Heart right ventricle (tissue), 16 donors: ENCODE measurements at regions not wholly inside any gene's neighbourhood (a gene's known extent, or its start where the extent isn't known, plus 50 kb on each side); places are given as distances from the start of the nearest gene placed in this dataset.
"Not testable (repeated sequence)": the region's sequence is repeated elsewhere in the genome, so short reads cannot be mapped to it uniquely, and the experiment has no call there.

Experiments used
- ATAC-seq, 8 donors: fragments of 200-7000 bp; cut with Tn5 transposase; one replicate each; pipeline ENCODE4 v1.9.1; 2020; ENCODE audit warnings: mild to moderate bottlenecking in 8 of 8, moderate library complexity in 8 of 8, moderate number of reproducible peaks in 1 of 8
- DNase-seq, 2 donors: peaks; one replicate each; pipeline ENCODE4 v3.0.0-alpha.2; 2020
- H3K27ac ChIP-seq, 10 donors: fragments of 200-600 bp; sonication (generic) in 2 of 10; one replicate each; pipeline versions ENCODE4 v1.5.0 to v1.8.0; 2020 to 2022; ENCODE audit warnings: mild to moderate bottlenecking in 3 of 10
- H3K27me3 ChIP-seq, 7 donors: fragments of 200-600 bp; one replicate each; pipeline ENCODE4 v1.8.0; 2021 to 2022; ENCODE audit warnings: mild to moderate bottlenecking in 2 of 7
- H3K36me3 ChIP-seq, 9 donors: fragments of 200-600 bp; sonication (generic) in 1 of 9; one replicate each; pipeline versions ENCODE4 v1.5.0 to v1.8.0; 2020 to 2022; ENCODE audit warnings: mild to moderate bottlenecking in 2 of 9
- H3K4me1 ChIP-seq, 9 donors: fragments of 200-600 bp; sonication (generic) in 1 of 9; one replicate each; pipeline versions ENCODE4 v1.5.0 to v1.8.0; 2020 to 2022; ENCODE audit warnings: mild to moderate bottlenecking in 4 of 9
- H3K4me3 ChIP-seq, 10 donors: fragments of 200-600 bp; sonication (generic) in 2 of 10; one replicate each; pipeline versions ENCODE4 v1.5.0 to v1.8.0; 2020 to 2022; ENCODE audit warnings: mild to moderate bottlenecking in 7 of 10, moderate library complexity in 2 of 10
- H3K9me3 ChIP-seq, 11 donors: fragments of 200-600 bp in 10 of 11; sonication (generic) in 2 of 11; one replicate each; pipeline versions ENCODE4 v1.5.0 to v1.8.0; 2013 to 2022; ENCODE audit warnings: mild to moderate bottlenecking in 2 of 11, control low read depth in 1 of 11, moderate library complexity in 1 of 11
- CTCF ChIP-seq, 9 donors: fragments of 200-600 bp; sonication (generic) in 2 of 9; IDR thresholded peaks; one replicate each; pipeline versions ENCODE4 v1.5.0 to v1.8.0; 2021 to 2022; ENCODE audit warnings: antibody characterized with exemption in 9 of 9, mild to moderate bottlenecking in 5 of 9, moderate library complexity in 1 of 9
- whole genome bisulfite sequencing, 2 donors: extraction: QIAGEN DNeasy Blood & Tissue Kit; methylation state at CpG; one replicate each; pipeline ENCODE4 v1.1.7; 2013; ENCODE audit warnings: inconsistent platforms in 1 of 2; 5-methylcytosine and 5-hydroxymethylcytosine counted together
- intact Hi-C, 10 donors: fragments of 100-400 bp; cut with DNase I; formaldehyde crosslinking; loops; one replicate each; pipeline versions ENCODE4 v1.11.1 to v1.14.2; 2022
- donor health status: Arrhythmogenic right ventricular cardiomyopathy.
- donor health status: ischemic (EF 13 %, LVEDD 7.1; RV severe dilation, severe dysfunction).
- donor health status: healthy with polysubstance abuse.
- donor health status: DM: no; HTN: yes; CAD: no.
- donor health status: DM: no; HTN: no; CAD: no.
- donor health status: ischemic (EF 25% LVEDD 6.9; RV normal size, moderate dysfunction).
- donor health status: ischemic (EF 25% LVEDD 5.7; RV mildly dilated, moderate dysfunction).
- donor health status: healthy.
- donor health status: DM: yes; HTN: yes; CAD: no.
- donor health status: Ischemic cardiomyopathy.
- donor health status: ischemic (EF 35%, LVEDD 5.7; RV mildly dilated, moderate dysfunction).
- donor health status: nonischemic (EF 11% LVEDD 7.7; RV severe dilation, severe dysfunction).
- donor health status: DM: yes; HTN: yes; CAD: no.
- donor health status: PGD.
- donor health status: ischemic (EF 29% LVEDD 5.4; RV normal size, mild dysfunction).
- donor health status: nonischemic (EF 23%, LVEDD 6.1; RV moderate dilation, normal function).

GRCh38 chr3:96347289-96347688 is 467.1 kb upstream of the EPHA6 start:
- no peak for ATAC-seq
- 70 to 73% methylated on average over 3 of the region's 3 CpGs for WGBS, 2 donors
- no peak overlapping the region for H3K27ac ChIP-seq
- no peaks in the 10 kb centered on the region for H3K36me3 ChIP-seq
- no peak for TF ChIP-seq CTCF (IDR thresholded peaks at IDR 0.05)
- no peak for DNase-seq
- no peaks in the 10 kb centered on the region for H3K4me1 ChIP-seq
- no peaks in the 10 kb centered on the region for H3K27me3 ChIP-seq
- H3K9me3 ChIP-seq: no peaks in the 10 kb centered on the region
- intact Hi-C loops: no loop called here
- H3K4me3 ChIP-seq: no peak overlapping the region

GRCh38 chr3:96351598-96351997 is 462.8 kb upstream of the EPHA6 start:
- H3K27ac ChIP-seq, ATAC-seq, H3K27me3 ChIP-seq, H3K4me1 ChIP-seq, intact Hi-C loops, DNase-seq, H3K9me3 ChIP-seq, H3K4me3 ChIP-seq, H3K36me3 ChIP-seq: not testable (repeated sequence)

- Histone ChIP-seq H3K36me3 (no peaks in the 10 kb centered on the region), H3K27ac (no peak overlapping the region), H3K9me3 (peaks cover 0 to 12% (median 0%) of the 10 kb centered on the region in 11 donors), H3K27me3 (no peaks in the 10 kb centered on the region), H3K4me3 (no peak overlapping the region), H3K4me1 (no peaks in the 10 kb centered on the region)
- TF ChIP-seq CTCF (IDR thresholded peaks at IDR 0.05): no peak
- no peak for ATAC-seq
- 76 to 79% methylated on average over 2 of the region's 2 CpGs for WGBS, 2 donors
- intact Hi-C loops: no loop called here
- no peak for DNase-seq
Measured at GRCh38 chr3:96354106-96354505, 460.3 kb upstream of the EPHA6 start.

- Histone ChIP-seq H3K9me3 (peaks cover 0 to 12% (median 0%) of the 10 kb centered on the region in 11 donors), H3K4me3 (no peak overlapping the region), H3K4me1 (no peaks in the 10 kb centered on the region), H3K36me3 (no peaks in the 10 kb centered on the region), H3K27me3 (no peaks in the 10 kb centered on the region), H3K27ac (no peak overlapping the region)
- TF ChIP-seq CTCF (IDR thresholded peaks at IDR 0.05): no peak
- no peak for DNase-seq
- intact Hi-C loops: no loop called here
- ATAC-seq: no peak
Measured at GRCh38 chr3:96354742-96355141, 459.7 kb upstream of the EPHA6 start.

GRCh38 chr3:96361241-96361640 is 453.2 kb upstream of the EPHA6 start:
- ATAC-seq: no peak

More at GRCh38 chr3:96361241-96361640, 453.2 kb upstream of the EPHA6 start:
- Histone ChIP-seq H3K4me1 (no peaks in the 10 kb centered on the region), H3K27me3 (no peaks in the 10 kb centered on the region), H3K9me3 (peaks cover 0 to 11% (median 0%) of the 10 kb centered on the region in 11 donors), H3K36me3 (no peaks in the 10 kb centered on the region), H3K4me3 (no peak overlapping the region), H3K27ac (no peak overlapping the region)
- TF ChIP-seq CTCF (IDR thresholded peaks at IDR 0.05): no peak
- intact Hi-C loops: no loop called here
- DNase-seq: no peak
- 90 to 97% methylated on average over 1 of the region's 1 CpG for WGBS, 2 donors
